Kidney tubule cell (primary cell): ENCODE measurements at regions not wholly inside any gene's neighbourhood (a gene's known extent, or its start where the extent isn't known, plus 50 kb on each side); places are given as distances from the start of the nearest gene placed in this dataset.

Experiments
- DNase-seq: peaks from one replicate; pipeline ENCODE4 v3.0.0-alpha.2; 2018; ENCODE audit warnings: low spot score

GRCh38 chr18:7349181-7349837, 118.4 kb downstream of the LRRC30 start:
- DNase-seq: no peak

GRCh38 chr18:7358989-7359726, 128.3 kb downstream of the LRRC30 start:
- DNase-seq: no peak

DNA sequence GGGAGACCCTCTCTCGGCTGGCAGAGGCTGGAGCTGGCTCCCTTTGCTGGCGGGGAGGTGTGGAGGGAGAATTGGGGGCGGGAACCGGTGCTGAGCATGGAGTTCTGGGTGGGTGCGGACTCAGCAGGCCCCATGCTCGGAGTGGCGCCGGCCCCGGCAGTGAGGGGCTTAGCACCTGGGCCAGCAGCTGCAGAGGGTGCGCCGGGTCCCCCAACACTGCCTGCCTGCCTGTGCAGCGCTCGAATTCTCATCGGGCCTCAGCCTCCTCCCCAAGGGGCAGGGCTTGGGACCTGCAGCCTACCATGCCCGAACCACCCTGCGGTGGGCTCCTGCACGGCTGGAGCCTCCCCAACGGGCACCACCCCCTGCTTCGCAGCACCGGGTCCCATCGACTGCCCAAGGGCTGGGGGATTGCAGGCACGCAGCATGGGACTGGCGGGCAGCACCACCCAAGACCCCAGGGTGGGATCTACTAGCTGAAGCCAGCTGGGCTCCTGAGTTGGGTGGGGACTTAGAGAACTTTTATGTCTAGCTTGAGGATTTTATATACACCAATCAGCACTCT, 129.8 kb downstream of the LRRC30 start:
- no peak for DNase-seq

GRCh38 chr18:7363338-7363737, 132.4 kb downstream of the LRRC30 start:
- DNase-seq: no peak

- DNase-seq: no peak
Observed at GRCh38 chr18:7366597-7366996, 135.7 kb downstream of the LRRC30 start.

DNA sequence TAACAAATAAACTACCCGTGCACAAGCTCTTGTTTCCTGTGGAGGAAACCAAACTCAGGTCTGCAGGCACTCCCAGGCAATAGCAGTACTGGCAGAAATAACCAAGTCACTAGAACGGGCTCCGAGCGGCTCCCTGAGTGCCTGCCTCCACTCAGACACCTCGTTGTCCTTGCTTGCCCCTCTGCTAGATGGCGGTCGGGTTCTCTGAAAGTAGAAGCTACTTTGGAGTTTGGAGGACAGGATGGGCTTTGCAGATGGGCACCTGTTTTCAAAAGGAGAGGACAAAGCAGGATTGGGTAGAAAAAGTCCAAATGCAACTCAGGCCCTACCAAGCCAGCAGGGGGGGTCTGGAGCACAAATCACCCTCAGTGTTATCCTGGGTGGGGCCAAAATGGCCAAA, 136.4 kb downstream of the LRRC30 start:
- no peak for DNase-seq

DNA sequence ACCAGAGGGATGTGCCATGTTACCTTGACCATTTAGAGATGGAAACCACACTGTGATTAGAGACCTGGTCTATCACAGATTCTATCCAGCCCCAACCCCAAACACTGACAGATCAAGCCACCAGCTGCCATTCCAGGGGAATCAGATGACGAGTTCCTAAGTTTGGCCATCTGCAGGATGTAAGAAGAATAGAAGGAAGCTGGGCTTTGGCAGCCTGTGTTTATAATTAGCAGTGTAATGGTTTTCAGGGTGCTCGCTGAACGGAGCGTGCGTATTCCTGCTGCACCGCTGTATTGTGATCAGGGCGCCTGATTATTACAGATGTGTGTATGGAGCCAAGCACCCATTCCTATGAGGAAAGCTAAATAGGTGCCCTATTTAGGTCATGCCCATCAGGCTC, 138.1 kb downstream of the LRRC30 start:
- no peak for DNase-seq

DNA sequence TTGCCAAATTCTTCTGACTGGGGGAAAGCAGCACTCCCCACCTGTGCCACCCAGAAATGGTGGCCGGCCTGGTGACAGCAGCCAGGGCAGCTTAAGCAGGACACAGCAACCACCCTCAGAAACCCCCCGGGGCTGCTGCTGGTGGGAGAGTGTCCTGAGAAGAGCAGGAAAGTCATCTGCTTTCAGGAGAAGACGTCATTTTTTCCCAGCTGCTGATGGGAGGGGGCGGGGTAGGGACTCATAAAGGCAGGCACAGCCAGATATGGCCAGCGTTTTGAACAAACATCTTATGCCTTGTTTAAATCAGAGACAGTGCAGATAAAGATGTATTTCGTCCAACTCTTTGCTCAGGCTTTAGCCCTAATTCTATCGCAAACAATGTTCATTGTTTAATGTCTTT, 139.5 kb downstream of the LRRC30 start:
- no peak for DNase-seq

- DNase-seq: no peak
Observed at GRCh38 chr18:7370802-7371201, 139.9 kb downstream of the LRRC30 start.

- DNase-seq: no peak
Observed at GRCh38 chr18:7373441-7373840, 142.6 kb downstream of the LRRC30 start.

GRCh38 chr18:7381307-7381706, 150.4 kb downstream of the LRRC30 start:
- DNase-seq: no peak

GRCh38 chr18:7382328-7383001, 151.6 kb downstream of the LRRC30 start:
- no peak for DNase-seq

GRCh38 chr18:7383002-7383980, 152.4 kb downstream of the LRRC30 start:
- no peak for DNase-seq

- DNase-seq: no peak
Observed at GRCh38 chr18:7388741-7389140, 157.9 kb downstream of the LRRC30 start.

GRCh38 chr18:7390731-7391492, 160.0 kb downstream of the LRRC30 start:
- no peak for DNase-seq

DNA sequence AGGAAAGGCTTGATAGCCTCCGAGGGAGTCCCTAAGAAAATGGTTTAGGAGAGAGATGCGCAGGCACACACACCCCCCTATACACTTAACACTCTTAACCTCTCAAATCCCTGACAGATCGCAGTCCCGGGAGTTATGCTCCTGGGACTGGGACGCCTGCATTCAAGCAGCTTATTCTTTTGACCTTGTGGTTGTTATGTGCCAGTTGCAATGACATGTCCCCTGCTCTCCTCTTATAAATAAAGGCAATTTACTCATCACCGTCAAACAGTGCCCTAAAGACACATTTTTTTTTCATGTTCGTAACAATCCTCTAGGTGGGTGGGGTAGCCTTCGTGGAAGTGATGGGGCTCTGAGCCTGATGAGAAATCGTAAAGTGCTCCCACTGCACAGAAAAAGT, 162.2 kb downstream of the LRRC30 start:
- DNase-seq: no peak

DNA sequence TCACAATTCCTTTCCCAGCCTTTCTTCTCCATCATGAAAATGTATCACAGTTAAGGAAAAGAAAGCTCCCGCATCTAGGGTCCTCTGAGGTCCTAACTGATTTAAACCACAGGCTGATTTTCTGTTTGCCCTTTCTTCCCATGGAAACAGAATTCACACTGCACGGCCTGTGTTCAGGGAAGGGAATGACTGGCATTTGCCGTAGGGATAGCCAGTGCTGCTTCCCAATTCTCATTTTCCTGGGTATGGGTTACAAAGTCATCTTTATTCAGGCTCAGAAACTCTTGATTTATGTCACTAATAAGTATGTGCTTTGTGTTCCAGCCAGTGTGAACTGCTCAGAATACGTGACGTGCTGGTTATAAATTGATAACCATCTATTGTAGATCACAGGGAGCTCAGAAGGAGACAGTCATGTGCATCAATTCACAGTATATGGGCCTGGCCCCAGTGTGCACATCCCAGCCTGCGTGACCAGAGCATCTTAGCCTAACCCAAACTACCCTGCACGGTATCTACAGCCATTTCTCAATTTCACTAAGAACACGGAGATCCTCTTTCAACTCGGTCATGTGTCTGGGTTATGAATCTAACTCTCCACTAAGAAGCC, 163.3 kb downstream of the LRRC30 start:
- DNase-seq: no peak

DNA sequence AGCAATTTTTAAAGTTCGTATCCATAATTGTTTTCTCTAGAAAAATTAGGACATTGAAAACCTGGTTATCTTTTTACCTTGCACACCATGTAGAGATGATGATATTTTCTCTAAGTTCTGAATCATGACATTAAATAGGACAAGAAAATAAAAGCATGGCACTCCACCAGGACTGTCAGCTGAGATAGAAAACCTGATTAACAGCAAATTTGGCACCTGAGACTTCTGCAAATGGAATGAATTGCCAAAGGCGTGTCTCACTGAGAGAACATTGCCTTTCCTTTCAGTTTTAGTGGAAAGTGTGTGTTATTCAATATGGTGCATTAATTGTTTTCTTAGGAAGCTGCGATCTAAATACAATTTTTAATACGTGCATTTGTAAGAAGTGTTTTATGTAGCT, 164.7 kb downstream of the LRRC30 start:
- no peak for DNase-seq

GRCh38 chr18:7413906-7414305, 153.2 kb upstream of the PTPRM start:
- DNase-seq: no peak

DNA sequence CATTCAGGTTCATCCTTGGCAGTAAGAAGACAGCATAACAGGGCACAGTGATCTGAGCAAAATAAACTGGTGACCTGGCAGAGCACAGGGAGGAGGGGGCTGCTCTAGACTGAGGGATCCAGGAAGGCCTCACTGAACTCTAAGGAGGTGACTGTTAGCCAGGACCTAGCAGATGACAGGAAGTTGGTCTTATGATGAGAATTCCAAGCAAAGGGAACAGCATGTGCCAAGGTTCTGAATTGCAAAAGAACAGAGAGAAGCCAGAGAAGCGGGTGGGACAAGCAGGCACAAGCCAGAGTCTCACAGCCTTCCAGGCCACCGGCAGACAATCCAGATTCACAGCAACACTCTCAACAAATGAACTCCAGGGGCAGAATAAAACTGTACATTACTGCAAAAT, 152.7 kb upstream of the PTPRM start:
- DNase-seq: no peak
